ENCODE measurements at regions not wholly inside any gene's neighbourhood (a gene's known extent, or its start where the extent isn't known, plus 50 kb on each side); places are given as distances from the start of the nearest gene placed in this dataset.

GRCh38 chr3:147008458-147008857 lies 397.9 kb downstream of the ZIC4 start:
- H3K4me1 ChIP-seq = no peaks in the 10 kb centered on the region
- H3K27ac ChIP-seq = no peak overlapping the region
- WGBS (ENCODE audit: insufficient coverage, low coverage, low lambda C conversion rate, missing lambda C conversion rate) = 100% methylated on average over 1 of the region's 2 CpGs
- H3K36me3 ChIP-seq = no peaks in the 10 kb centered on the region
- intact Hi-C loops (cut with DNase I) = no loop called here
- DNase-seq (no peak), ATAC-seq (no peak)
- H3K9me3 ChIP-seq = no peaks in the 10 kb centered on the region
- H3K4me3 ChIP-seq = no peak overlapping the region
- H3K27me3 ChIP-seq = no peaks in the 10 kb centered on the region
- TF ChIP-seq POLR2A (IDR thresholded peaks at IDR 0.05) (no peak), CTCF (IDR thresholded peaks at IDR 0.05) (no peak)

- ATAC-seq (no peak), DNase-seq (no peak)
- H3K9me3 ChIP-seq = no peaks in the 10 kb centered on the region
- no peaks in the 10 kb centered on the region for H3K4me1 ChIP-seq
- H3K36me3 ChIP-seq = no peaks in the 10 kb centered on the region
- 69% methylated on average over 2 of the region's 2 CpGs for WGBS (ENCODE audit: insufficient coverage, low coverage, low lambda C conversion rate, missing lambda C conversion rate)
- TF ChIP-seq CTCF (IDR thresholded peaks at IDR 0.05) = no peak
- TF ChIP-seq POLR2A (IDR thresholded peaks at IDR 0.05) = no peak
- intact Hi-C loops (cut with DNase I) = no loop called here
- no peaks in the 10 kb centered on the region for H3K27me3 ChIP-seq
- H3K27ac ChIP-seq = no peak overlapping the region
- no peak overlapping the region for H3K4me3 ChIP-seq
Measured at GRCh38 chr3:147007736-147008245, 398.6 kb downstream of the ZIC4 start.

- TF ChIP-seq POLR2A (IDR thresholded peaks at IDR 0.05) (no peak), CTCF (IDR thresholded peaks at IDR 0.05) (no peak)
- Histone ChIP-seq H3K9me3 (no peaks in the 10 kb centered on the region), H3K36me3 (no peaks in the 10 kb centered on the region), H3K4me1 (no peaks in the 10 kb centered on the region), H3K27me3 (no peaks in the 10 kb centered on the region), H3K4me3 (no peak overlapping the region), H3K27ac (no peak overlapping the region)
- WGBS (ENCODE audit: insufficient coverage, low coverage, low lambda C conversion rate, missing lambda C conversion rate) = 63% methylated on average over 2 of the region's 2 CpGs
- ATAC-seq (no peak), DNase-seq (no peak)
- intact Hi-C loops (cut with DNase I) = no loop called here
Measured at GRCh38 chr3:147002721-147003120, 397.6 kb upstream of the PLSCR5 start.

- Histone ChIP-seq H3K27me3 (no peaks in the 10 kb centered on the region), H3K4me1 (no peaks in the 10 kb centered on the region), H3K9me3 (no peaks in the 10 kb centered on the region), H3K36me3 (no peaks in the 10 kb centered on the region), H3K4me3 (no peak overlapping the region), H3K27ac (no peak overlapping the region)
- ATAC-seq (no peak), DNase-seq (no peak)
- intact Hi-C loops (cut with DNase I) = no loop called here
- WGBS (ENCODE audit: insufficient coverage, low coverage, low lambda C conversion rate, missing lambda C conversion rate) = 73% methylated on average over 2 of the region's 2 CpGs
- TF ChIP-seq CTCF (IDR thresholded peaks at IDR 0.05) = no peak
- TF ChIP-seq POLR2A (IDR thresholded peaks at IDR 0.05) = no peak
Measured at GRCh38 chr3:147000274-147000673, 395.1 kb upstream of the PLSCR5 start.

- no peak for TF ChIP-seq POLR2A (IDR thresholded peaks at IDR 0.05)
- no peak for TF ChIP-seq CTCF (IDR thresholded peaks at IDR 0.05)
- no peaks in the 10 kb centered on the region for H3K36me3 ChIP-seq
- H3K4me3 ChIP-seq = no peak overlapping the region
- H3K27me3 ChIP-seq = no peaks in the 10 kb centered on the region
- ATAC-seq (no peak), DNase-seq (no peak)
- WGBS (ENCODE audit: insufficient coverage, low coverage, low lambda C conversion rate, missing lambda C conversion rate) = 67% methylated on average over 1 of the region's 1 CpG
- intact Hi-C loops (cut with DNase I) = no loop called here
- no peaks in the 10 kb centered on the region for H3K4me1 ChIP-seq
- H3K27ac ChIP-seq = no peak overlapping the region
- no peaks in the 10 kb centered on the region for H3K9me3 ChIP-seq
Measured at GRCh38 chr3:146991907-146992306, 386.8 kb upstream of the PLSCR5 start.

Measured in right lobe of liver (tissue), 6 donors.